GM21381 (cell line): ENCODE measurements at regions not wholly inside any gene's neighbourhood (a gene's known extent, or its start where the extent isn't known, plus 50 kb on each side); places are given as distances from the start of the nearest gene placed in this dataset.

Source experiments
- ATAC-seq: cut with Tn5 transposase; IDR thresholded peaks from one replicate; pipeline ENCODE4 v1.9.1; 2021; ENCODE audit warnings: mild to moderate bottlenecking, moderate library complexity; ENCODE audit not compliant: unreplicated experiment

- ATAC-seq, result no peak
Measured at GRCh38 chr20:24378661-24379483, 90.6 kb upstream of the SYNDIG1 start.

- ATAC-seq, result no peak
Measured at GRCh38 chr20:24376311-24377099, 92.9 kb upstream of the SYNDIG1 start.

- ATAC-seq, result no peak
Measured at GRCh38 chr20:24373372-24373771, 96.1 kb upstream of the SYNDIG1 start.

GRCh38 chr20:24370911-24371695 is 98.3 kb upstream of the SYNDIG1 start:
- no peak for ATAC-seq

GRCh38 chr20:24370249-24370648 is 99.2 kb upstream of the SYNDIG1 start:
- ATAC-seq, result no peak

GRCh38 chr20:24368253-24368652 is 101.2 kb upstream of the SYNDIG1 start:
- no peak for ATAC-seq

- ATAC-seq, result no peak
Measured at GRCh38 chr20:24366336-24367004, 103.0 kb upstream of the SYNDIG1 start.

GRCh38 chr20:24365670-24366069 is 103.8 kb upstream of the SYNDIG1 start:
- no peak for ATAC-seq

GRCh38 chr20:24364482-24364881 is 104.9 kb upstream of the SYNDIG1 start:
- ATAC-seq, result no peak

- ATAC-seq, result no peak
Measured at GRCh38 chr20:24363031-24363430, 106.4 kb upstream of the SYNDIG1 start.

GRCh38 chr20:24362080-24362479 is 107.3 kb upstream of the SYNDIG1 start:
- ATAC-seq, result no peak

- no peak for ATAC-seq
Measured at GRCh38 chr20:24361541-24361940, 107.9 kb upstream of the SYNDIG1 start.

- ATAC-seq, result no peak
Measured at GRCh38 chr20:24360531-24360930, 108.9 kb upstream of the SYNDIG1 start.

GRCh38 chr20:24359321-24360027 is 110.0 kb upstream of the SYNDIG1 start:
- ATAC-seq, result no peak

- no peak for ATAC-seq
Measured at GRCh38 chr20:24357931-24358330, 111.5 kb upstream of the SYNDIG1 start.

GRCh38 chr20:24357177-24357576 is 112.3 kb upstream of the SYNDIG1 start:
- no peak for ATAC-seq

- no peak for ATAC-seq
Measured at GRCh38 chr20:24353135-24353690, 116.2 kb upstream of the SYNDIG1 start.

GRCh38 chr20:24350923-24351368 is 118.5 kb upstream of the SYNDIG1 start:
- no peak for ATAC-seq

- ATAC-seq, result no peak
Measured at GRCh38 chr20:24341781-24342180, 127.6 kb upstream of the SYNDIG1 start.

- no peak for ATAC-seq
Measured at GRCh38 chr20:24340933-24341332, 128.5 kb upstream of the SYNDIG1 start.
